22Rv1 (cell line): ENCODE measurements at regions not wholly inside any gene's neighbourhood (a gene's known extent, or its start where the extent isn't known, plus 50 kb on each side); places are given as distances from the start of the nearest gene placed in this dataset.

Source experiments
- H3K27ac ChIP-seq: fragments of 450-650 bp; 2 replicates; pipeline ENCODE4 v1.5.1; 2017
- CTCF ChIP-seq: fragments of 450-650 bp; IDR thresholded peaks from 2 replicates; pipeline ENCODE4 v1.5.1; 2017; ENCODE audit warnings: mild to moderate bottlenecking
- ZFX ChIP-seq: fragments of 450-650 bp; IDR thresholded peaks from 2 replicates; pipeline ENCODE4 v1.6.1; 2017; ENCODE audit warnings: antibody characterized with exemption, borderline replicate concordance

DNA sequence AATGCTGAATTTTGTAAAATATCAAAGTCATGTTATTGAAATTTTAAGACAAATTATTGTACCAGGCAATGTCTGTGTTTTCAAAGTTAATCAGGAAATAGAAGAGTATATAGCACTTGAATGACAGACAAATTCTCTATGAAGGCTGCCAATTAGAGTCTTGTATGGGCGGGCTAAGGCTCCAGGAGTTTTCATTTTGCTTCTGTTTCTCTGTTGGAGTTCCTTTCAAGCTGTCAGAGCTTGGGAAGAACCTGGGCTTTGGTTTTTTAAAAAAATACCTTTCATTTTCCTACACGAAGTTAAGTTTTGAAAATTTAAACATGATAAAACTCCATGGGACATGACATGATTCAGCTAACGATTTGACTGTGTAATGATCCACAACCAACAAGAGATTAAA, 339.0 kb upstream of the KCNH7 start:
- no peak for TF ChIP-seq ZFX
- no peak for TF ChIP-seq CTCF
- no peak overlapping the region for H3K27ac ChIP-seq

- H3K27ac ChIP-seq, result no peak overlapping the region
- TF ChIP-seq CTCF, result no peak
- TF ChIP-seq ZFX, result no peak
Measured at GRCh38 chr2:163175294-163175693, 336.7 kb upstream of the KCNH7 start.

DNA sequence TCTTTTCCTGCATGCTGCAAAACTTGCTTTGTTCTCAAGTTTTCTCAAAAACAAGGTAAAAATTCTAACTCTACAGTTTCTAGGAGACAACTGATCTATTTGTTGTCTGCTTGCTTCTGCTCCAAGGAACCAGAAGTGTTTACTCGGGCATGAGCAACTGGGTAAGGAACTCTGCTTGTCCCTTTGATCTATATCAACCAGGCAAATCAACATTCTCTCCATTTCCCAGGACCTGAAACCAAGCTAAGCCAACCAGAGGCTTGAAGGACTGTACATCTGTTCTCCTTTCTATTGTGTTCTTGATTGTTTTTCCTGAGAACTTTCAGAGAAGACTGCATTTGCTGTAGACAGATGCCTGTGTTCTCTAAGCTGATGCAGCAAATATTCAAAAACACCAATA, 335.0 kb upstream of the KCNH7 start:
- TF ChIP-seq CTCF (no peak), ZFX (no peak)
- H3K27ac ChIP-seq, result no peak overlapping the region

DNA sequence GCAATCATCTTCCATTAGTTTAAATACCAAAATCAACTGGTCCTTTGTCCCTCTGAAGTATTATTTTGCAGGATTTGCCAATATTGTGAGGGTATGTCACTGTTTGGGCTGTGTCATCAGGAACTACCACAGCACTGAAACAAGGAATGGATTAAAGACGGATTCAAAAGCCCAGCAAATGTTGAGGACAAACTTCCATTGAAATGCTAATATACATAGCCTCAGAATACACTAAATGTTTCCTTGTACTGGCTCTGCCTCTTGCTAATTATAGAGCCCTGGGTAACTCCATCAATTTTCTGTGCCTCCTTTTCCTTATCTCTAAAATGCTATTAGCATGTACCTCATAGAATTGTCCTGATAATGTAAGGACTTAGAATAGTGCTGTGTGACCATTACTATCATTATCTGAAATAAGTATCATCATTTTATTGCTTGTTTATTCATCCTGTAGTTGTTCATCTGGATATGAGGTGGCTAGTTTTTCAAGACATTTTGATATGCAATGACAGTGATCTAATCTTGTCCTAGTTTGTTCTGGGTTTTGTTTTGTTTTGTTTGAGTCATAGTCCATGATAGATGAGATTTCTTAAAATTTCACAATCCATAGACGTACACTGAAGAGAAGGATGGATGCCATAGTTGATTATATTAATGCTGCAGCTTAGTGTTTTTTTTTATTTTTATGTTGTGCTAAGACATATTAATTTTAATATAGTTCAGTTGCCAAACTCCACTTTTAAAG, 333.4 kb upstream of the KCNH7 start:
- TF ChIP-seq CTCF (no peak), ZFX (no peak)
- no peak overlapping the region for H3K27ac ChIP-seq

DNA sequence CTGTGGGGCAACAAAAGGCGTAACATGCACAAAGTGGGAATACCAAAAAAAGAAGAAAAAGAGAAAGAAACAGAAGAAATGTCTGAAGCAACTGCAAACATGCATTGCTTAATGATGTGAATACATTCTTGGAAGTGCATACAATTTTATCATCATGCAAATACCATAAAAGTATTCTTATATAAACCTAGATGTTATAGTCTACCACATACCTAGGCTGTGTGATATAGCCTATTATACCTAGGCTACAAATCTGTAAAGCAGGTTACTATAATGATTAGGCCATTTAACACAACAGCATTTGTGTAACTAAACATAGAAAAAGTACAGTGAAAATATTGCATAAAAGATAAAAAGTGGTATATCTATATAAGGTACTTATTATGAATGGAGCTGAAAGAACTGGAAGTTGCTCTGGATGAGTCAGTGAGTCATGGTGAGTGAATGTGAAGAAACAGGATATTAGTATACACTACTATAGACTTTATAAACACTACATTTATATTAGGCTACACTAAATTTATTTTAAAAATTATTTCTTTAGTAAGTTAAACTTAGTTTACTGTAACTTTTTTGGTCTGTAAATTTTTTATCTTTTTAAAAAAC, 319.4 kb upstream of the KCNH7 start:
- TF ChIP-seq CTCF (no peak), ZFX (no peak)
- no peak overlapping the region for H3K27ac ChIP-seq

DNA sequence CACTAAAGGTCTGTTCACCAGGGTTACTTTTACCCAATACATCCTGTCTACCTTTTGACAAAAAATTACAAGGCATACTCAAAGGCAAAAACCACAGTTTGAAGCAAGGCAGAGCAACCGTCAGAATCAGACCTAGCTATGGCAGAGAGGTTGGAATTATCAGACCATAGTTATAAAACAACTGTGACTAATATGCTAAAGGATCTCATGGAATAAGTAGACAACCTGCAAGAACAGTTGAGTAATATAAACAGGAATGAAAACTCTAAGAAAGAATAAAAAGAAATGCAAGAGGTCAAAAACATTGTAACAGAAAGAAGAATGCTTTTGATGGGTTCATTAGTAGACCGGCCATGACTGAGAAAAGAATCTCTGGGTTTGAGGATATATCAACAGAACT, 318.8 kb upstream of the KCNH7 start:
- no peak overlapping the region for H3K27ac ChIP-seq
- TF ChIP-seq ZFX (no peak), CTCF (no peak)

GRCh38 chr2:163155925-163156324, 317.4 kb upstream of the KCNH7 start:
- no peak overlapping the region for H3K27ac ChIP-seq
- TF ChIP-seq ZFX (no peak), CTCF (no peak)
